SIG-M5 treated with dmso at 0.1 percent for 504 hours (cell line): ENCODE measurements at regions not wholly inside any gene's neighbourhood (a gene's known extent, or its start where the extent isn't known, plus 50 kb on each side); places are given as distances from the start of the nearest gene placed in this dataset.
"Not testable (repeated sequence)": the region's sequence is repeated elsewhere in the genome, so short reads cannot be mapped to it uniquely, and the experiment has no call there.

Experiments
- DNase-seq: peaks from one replicate; lab custom pipeline; 2025; ENCODE audit not compliant: unreplicated experiment; lab: John Stamatoyannopoulos, UW

DNA sequence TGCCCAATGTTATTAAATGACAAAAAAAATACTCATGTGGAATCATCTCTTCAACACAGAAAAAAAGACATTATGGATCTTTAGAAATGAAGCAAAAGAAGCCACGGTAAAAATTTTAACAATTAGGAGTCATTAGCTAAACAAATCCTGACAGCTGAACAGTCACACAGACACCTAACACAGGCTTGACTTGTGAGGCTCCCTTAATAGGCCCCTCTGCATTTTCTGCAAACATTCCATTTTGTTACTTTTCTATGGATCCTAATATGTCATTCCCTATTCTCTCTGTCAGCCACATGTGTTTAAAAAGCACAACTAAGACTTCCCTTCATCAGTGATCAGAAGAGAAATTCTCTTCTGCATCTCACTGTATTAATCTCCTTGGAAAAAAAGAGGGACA is 1331.5 kb downstream of the CDH8 start:
- no peak for DNase-seq

DNA sequence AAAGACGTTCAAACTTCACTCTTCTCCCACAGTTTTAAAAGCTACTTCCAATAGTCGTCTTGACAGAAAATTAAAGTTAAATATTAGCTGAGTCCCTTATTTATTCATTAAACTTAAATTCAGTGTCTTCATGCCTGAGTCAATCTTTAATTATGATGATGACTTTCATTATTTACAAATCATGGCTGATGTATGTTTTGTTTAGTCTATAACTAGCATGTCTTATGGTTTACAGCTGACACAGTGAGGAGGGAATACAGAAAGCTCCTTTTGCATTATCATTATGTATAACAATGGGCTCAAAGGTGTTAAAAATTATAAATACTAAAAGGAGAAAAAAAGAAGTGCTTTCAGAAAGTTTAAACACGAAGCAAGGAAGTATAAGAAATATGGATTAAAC is 1333.1 kb downstream of the CDH8 start:
- DNase-seq = no peak

DNA sequence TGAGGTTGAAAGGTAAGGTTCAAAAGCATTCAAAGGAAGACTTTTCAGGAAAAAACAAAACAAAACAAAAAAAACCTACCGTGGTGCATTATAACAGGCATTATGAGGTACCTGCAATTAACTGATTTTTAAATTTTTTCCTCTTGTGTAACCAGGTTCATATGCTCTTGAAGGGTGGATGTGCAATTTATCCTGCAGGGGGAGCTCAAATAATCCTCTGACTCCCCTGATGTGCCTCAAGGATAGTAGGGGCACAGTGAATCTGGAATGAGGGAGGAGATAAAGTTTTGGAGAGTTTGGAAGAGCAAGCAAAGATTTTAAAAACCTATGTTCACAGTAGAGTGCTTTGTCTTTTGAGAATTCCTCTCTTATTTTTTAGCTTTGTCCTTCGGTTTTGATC is 1349.4 kb downstream of the CDH8 start:
- DNase-seq = no peak

DNA sequence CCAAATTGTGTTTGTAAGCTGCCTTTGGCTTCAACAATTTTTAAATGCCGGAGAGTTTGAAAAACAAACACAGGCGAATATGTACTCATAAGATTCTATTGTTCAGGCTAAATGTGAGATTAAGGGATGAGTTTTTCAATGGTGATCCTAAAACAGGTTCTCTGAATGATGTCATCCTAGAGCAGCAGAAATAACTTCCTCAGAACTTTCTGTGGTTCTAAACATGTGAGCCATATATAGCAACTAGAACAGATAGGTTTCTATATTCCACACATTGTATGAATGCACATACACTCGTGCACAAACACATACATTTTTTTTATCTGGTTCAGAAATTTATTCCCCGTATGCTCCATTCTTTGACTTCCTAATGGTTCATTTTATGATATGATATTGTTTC is 1352.2 kb downstream of the CDH8 start:
- DNase-seq = no peak

DNA sequence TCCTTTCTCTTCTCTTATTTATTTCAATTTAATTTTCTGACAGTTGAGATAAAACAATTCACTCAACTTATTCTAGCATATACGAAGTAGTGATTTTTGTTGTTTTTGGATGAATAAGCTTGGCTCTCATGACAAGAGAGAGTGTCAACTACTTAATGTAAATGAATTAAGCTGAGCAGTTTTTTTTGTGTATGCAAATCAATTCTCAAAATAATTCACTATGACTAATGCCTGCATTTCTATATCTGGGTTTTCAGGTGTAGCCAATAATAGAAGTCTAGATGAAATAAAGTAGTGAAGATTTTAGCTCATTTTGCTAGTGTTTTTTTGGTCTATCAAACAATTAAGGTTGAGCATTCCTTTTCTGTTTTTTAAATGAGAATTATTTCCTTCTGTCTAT is 1354.0 kb downstream of the CDH8 start:
- no peak for DNase-seq

DNA sequence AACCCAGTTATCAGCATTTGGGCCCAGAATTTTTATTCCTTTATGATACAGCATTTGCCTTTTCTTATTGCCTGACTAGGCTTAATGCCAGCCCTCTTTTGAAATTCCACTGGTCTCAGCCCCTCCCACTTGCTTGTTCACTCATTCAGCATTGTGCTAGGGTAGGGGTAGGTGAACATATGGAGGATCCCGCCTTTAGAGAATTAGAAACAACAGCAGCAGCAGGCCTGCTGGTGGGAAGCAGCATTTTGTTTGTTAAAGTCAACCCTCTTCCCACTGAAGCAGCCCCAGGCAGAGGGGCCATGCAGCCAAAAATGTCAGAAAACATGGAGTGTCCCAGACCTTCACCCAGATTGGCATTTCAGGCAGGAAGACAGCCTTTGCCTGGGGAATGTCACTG is 1355.2 kb downstream of the CDH8 start:
- no peak for DNase-seq

DNA sequence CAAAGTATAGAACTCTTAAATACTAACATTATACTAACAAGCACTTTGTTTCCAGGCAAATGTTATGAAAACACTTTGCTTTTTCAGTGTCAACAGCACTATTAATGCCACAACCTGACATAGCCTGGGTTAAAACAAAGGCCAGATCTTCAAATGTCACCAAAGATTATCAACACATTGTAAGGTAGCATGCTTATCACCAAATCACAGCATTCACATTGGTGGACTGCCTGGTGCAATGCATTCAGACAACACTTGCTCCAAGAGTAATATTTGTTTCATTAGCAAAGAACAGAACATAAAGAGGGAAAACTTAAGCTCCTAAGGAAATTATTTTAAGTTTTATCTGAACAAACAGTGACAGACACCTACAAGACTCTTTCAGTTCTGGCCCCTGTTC is 1361.2 kb downstream of the CDH8 start:
- DNase-seq = no peak

DNA sequence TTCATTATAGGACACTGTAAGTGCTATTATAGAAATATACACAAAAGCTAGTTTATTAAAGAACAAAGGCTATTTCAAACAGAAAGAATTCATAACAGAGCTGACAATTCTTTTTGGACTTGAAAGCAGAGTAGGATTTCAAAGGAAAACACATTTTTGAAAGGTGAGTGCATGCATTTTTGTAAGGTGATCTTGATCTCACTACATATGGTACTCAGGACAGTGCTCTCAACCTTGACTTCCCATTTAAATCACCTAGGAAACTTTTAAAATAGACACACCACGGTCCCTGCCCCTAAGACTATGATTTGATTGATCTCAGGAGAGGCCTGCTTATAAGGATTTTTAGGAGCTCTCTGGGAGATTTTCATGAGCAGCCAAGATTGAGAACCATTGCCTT is 1362.0 kb downstream of the CDH8 start:
- DNase-seq = no peak

DNA sequence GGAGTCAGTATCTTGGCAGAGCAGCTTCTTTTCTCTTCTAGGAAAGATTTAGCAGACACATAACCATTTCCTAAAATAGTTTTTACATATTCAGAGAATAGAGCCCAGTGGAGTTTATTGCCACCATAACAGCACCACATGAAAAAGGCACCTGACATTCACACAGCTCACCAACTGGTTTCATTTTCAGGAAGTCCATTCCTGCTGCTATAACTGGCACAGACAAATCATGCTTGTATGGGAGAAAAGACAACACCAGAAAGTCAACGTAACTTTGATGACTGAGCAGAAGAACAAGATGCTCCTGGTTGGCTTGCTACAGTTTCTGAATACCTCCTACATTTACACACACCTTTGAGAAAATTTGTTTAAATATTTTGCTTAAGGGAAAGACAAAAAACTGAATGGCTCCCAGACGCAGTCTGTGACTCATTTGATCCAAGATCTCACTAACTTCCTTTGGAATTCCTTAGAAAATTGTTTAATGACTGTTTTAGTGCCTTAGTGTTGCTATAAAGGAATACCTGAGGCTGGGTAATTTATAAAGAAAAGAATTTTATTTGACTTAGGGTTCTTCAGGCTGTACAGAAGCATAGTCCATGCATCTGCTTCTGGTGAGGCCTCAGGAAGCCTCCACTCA is 1380.6 kb downstream of the CDH8 start:
- DNase-seq = no peak

DNA sequence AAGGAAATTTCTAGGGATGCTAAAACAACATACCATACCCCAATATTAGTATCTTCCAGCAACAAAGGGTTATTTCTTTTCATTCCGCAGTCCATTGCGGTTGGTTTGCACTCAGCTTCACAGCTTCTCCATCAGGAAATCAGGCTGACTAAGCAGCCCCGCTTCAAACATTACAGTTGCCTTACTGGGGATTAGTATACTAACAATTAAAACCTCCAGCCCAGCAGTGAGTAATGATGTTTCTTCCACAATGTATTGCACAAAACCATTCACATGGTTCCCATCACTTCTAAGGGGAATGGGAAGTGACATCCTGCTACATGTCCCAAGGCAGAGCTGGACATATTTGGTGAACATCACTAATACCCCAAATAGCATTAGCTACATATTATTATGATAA is 1384.9 kb downstream of the CDH8 start:
- no peak for DNase-seq

DNA sequence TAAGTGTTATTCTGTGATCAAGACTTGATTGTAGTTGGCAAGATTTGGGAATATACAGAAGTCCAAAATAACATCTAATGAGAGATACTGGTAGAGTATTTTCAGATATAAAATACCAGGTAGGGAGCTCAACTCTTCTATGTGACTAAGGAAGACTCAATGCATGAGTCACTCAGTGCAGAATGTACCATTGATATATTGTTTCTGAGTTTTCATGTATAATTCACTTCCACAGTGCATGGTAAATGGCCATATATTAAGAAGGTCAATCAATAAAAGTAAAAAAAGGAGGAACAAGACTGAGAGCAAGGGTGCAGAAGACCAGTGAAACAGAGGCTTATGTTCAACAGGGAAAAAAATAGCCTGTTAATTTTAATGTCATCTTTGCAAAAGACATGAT is 1387.9 kb downstream of the CDH8 start:
- no peak for DNase-seq

DNA sequence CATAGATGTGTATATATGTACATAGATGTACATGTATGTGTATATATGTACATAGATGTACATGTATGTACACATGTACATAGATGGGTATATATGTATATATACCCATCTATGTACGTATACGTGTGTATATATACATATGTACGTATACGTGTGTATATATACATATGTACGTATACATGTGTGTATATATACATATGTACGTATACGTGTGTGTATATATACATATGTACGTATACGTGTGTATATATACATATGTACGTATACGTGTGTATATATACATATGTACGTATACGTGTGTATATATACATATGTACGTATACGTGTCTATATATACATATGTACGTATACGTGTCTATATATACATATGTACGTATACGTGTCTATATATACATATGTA is 1388.8 kb downstream of the CDH8 start:
- not testable (repeated sequence) for DNase-seq

DNA sequence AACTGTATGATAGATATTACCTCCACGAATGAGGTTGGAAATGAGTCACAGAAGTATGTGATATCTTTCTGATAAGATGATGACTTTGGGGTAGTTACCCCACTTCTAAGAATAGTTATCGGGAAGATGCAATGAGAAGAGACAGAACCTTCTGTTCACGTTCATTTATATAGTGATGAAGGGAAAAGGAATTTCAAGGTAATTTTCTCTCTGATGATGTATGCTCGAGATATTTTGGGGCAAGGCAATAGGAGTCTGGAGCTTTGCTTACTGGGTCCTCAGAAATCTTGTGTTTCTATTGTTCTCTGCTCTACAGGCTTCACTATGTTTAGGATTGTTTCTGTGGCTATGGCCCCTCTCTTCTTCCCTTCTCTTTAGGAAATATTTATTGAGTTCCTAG is 1389.6 kb downstream of the CDH8 start:
- DNase-seq = no peak

DNA sequence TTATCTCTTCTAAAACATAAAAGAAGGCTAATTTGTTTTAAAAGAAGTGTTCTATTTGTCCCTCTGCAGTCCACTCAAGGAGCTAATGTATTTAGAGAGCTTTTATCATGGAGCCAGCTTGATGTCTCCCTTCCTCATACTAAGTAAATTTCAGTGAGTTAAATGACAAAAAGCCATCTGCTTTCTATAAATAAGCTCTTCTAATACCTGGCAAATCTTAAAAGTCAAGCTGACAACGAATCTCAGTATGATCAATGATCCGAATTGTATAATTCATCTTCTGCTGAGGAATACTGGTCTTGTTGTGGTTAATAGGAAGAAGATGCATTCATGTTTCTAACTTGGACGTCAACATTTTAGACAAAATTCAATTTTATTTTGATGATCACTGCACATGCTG is 1390.7 kb downstream of the CDH8 start:
- DNase-seq = no peak

DNA sequence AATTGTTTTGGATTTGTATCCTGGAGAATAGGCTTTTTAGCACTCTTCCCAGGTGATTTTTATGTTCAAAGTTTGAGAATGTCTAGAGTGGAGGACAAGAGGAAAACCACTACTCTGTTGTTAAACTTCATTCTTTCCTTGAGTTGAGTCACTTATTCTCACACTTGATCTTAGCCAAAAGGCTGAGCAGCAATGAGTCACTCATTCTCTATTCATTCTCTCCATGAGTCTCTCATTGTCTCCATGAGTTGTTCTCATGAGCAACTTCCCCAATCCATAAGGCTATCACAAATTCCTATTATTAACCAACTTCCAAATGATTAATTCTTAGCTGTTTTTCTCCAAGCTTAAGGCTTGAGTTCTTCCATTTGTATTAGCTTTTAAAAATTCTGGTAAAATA is 1393.3 kb downstream of the CDH8 start:
- no peak for DNase-seq

DNA sequence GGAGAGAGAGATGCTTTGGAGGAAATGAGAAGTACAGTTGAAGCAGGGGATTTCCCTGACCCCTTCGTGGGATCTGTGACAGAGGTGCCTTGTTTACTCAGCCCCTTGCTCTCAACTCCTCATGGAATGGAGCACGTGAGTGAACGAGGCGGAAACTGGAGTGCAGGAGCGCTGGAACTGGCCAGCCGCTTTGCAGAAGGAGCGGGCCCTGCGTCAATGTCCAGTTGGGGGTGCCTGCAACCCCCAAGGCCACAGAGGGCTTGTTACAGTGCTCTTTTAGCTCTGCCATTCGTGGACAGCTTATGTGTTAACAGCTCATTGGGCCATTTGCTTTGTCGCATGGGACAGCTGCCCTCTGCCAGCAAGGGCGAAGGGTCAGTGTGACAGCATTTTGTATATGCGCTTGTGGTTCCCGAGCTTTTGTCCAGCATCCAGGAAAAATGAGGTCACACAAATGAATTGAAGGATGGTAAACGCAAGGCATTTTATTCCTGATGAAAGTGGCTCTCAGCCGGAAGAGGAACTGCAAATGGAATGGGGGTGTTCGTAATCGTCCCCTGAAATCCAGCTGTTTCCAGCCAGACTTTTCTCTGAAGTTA is 1395.1 kb downstream of the CDH8 start:
- DNase-seq = no peak

DNA sequence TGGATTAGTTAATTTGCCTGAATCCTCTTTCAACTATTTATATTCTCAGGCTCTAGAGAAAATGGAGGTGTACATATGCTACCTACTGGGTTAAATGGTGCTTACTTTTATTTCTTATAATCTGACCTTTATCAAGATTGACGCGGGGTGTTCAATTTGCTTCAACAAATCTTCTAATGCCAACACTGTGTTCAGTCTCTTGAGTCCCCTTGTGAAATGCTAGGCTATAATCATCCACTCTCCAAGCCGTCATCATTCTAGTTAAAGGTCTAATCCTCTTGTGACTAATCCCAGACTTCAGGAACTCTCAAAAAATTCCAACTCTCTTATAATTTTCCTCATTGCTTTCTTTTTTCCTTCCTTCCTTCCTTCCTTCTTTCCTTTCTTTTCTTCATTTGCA is 1396.2 kb downstream of the CDH8 start:
- DNase-seq = no peak

DNA sequence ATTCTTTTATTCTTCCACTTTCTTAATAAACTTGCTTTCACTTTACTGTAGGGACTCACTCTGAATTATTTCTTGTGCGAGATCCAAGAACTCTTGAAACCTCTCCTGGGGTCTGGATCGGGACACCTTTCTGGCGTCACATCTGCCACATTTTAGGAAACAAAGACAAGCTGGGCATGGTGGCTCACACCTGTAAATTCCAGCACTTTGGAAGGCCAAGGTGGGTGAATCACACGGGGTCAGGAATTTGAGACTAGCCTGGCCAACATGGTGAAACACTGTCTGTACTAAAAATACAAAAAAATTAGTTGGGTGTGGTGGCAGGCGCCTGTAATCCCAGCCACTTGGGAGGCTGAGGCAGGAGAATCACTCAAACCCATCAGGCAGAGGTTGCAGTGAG is 1399.6 kb downstream of the CDH8 start:
- DNase-seq = not testable (repeated sequence)

DNA sequence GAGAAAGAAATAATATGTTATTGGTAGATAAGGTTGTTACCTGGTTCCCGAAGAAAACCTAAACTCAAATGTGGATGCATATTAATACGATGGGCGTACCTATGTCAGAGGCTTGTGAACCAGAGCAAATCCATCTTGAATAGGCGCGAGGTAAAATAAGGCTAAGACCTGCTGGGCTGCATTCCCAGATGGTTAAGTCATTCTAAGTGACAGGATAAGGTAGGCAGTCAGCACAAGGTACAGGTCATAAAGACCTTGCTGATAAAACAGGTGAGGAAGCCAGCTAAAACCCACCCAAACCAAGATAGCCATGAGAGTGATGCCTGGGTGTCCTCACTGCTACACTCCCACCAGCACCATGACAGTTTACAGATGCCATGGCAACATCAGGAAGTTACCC is 1400.1 kb downstream of the CDH8 start:
- no peak for DNase-seq

DNA sequence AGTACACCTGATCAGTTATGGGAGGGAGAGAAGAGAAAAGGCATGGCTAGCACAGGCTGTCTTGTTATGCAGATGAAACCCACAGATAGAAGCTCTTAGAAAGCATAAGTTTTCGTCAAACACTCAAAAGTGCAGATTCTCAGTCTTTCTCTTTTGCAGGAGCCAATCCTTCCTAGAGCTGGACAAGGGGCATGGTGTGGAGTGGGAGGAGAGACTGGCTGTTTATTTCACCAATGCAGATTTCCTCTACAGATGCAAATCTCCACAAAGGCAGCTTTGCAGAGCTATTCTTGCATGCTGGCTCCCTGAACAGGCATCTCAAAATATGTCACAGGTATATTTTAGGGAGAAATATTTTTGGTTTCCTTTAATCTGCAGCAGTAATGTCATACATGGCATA is 1400.7 kb downstream of the CDH8 start:
- DNase-seq = no peak

DNA sequence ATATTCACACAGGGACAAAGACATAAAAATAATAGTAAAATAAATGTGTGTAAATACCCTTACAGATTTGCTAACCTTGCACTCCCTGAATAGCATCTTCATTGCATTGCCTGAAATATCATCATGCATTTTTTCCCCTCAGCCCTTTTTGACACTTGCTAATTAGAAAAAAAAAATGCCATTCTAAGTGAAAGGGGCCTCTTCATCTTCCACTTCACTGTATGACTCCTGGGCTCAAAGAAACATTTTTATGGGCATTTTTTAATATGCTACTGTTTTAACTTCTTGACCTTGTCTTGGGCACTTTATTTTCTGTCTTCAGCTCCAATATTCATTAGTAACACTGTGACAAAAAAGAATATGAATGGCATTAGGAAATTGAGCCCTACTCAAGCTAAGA is 1424.4 kb downstream of the CDH8 start:
- DNase-seq = no peak

DNA sequence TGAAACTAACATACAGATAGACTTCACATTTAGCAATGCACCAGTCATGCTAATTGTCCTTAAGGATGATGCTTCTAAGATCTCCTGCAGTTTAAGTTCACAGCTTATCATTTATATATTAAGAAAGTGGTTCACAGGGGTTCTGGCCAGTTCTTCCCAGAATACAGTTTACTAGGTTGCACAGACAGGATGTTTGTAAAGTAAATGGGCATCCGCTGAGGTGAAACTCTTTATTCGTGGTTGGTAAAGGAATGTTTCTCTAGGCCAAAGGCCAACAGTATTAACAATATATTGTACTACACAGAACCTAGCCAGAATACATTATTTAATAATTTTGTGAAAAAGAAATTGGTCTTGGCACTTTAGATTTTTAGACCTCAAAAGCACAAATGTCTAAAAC is 1427.3 kb downstream of the CDH8 start:
- no peak for DNase-seq

DNA sequence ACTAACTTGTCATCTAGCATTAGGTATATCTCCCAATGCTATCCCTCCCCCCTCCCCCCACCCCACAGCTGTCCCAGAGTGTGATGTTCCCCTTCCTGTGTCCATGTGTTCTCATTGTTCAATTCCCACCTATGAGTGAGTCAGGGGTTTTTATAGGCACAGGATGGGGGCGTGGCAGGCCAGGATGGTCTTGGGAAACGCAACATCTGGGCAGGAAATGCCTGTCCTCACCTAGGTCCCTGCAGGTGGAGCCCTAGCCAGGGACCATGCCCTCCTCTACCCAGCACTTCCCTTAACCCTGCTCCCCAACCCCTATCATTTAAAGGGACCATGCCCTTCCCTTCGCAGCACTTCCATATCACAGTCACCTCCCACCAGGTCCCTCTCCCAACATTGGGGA is 1430.6 kb downstream of the CDH8 start:
- DNase-seq = not testable (repeated sequence)
